ENCODE measurements at regions not wholly inside any gene's neighbourhood (a gene's known extent, or its start where the extent isn't known, plus 50 kb on each side); places are given as distances from the start of the nearest gene placed in this dataset.
"Not testable (repeated sequence)": the region's sequence is repeated elsewhere in the genome, so short reads cannot be mapped to it uniquely, and the experiment has no call there.

DNA sequence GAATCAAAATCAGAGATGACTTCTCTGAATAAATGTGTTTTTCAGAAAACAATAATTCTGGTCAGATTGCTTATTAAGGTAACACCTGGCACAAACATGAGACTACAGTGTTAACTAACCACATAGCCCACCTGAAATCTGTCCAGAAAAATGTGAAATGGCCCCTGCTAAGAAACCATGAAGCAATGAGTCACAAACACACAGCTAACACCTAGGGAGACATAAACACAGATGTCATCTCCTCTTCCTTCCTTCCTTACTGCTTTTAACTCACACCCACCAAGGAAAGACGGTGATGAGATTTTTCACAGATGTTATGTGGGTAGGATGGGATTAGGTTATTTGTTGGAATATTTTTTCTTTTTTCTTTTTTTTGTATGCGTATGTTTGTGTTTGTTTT lies 315.0 kb upstream of the STAC start:
- Histone ChIP-seq H3K4me3 (ENCODE audit: low read depth, low read length) (no peak overlapping the region), H3K79me2 (ENCODE audit: control insufficient read depth, insufficient read depth, low read length, unreplicated experiment) (no peaks in the 10 kb centered on the region), H3K36me3 (ENCODE audit: insufficient read depth, low read length) (no peaks in the 10 kb centered on the region), H2AFZ (ENCODE audit: low read length, unreplicated experiment) (no peak overlapping the region), H3K27ac (ENCODE audit: low read depth, low read length) (no peak overlapping the region), H3K27me3 (ENCODE audit: insufficient read depth, low read length) (no peaks in the 10 kb centered on the region), H3K4me1 (ENCODE audit: control insufficient read depth, insufficient read depth, low read length, unreplicated experiment) (peaks cover 3% of the 10 kb centered on the region)

DNA sequence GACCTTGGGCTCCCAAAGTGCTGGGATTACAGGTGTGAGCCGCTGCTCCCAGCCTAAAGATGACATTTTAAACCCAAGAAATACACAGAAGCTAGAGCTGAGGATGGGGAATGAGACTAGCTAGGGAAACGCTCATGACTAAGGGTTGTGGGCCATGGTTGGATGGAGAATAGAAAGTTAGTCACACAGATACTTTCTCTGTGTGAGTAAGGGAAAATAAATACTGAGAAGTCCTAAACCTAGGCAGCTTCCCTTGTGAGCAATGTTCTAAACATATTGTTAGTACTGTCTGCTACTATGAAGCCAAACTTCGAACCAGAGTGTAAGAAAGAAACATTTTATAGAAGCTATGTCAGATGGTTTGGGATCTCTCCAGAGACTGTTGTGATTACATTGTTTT lies 304.8 kb upstream of the STAC start:
- H3K4me1 ChIP-seq (ENCODE audit: control insufficient read depth, insufficient read depth, low read length, unreplicated experiment), result no peaks in the 10 kb centered on the region
- no peaks in the 10 kb centered on the region for H3K36me3 ChIP-seq (ENCODE audit: insufficient read depth, low read length)
- H3K79me2 ChIP-seq (ENCODE audit: control insufficient read depth, insufficient read depth, low read length, unreplicated experiment), result no peaks in the 10 kb centered on the region
- no peak overlapping the region for H2AFZ ChIP-seq (ENCODE audit: low read length, unreplicated experiment)
- no peak overlapping the region for H3K27ac ChIP-seq (ENCODE audit: low read depth, low read length)
- H3K4me3 ChIP-seq (ENCODE audit: low read depth, low read length), result no peak overlapping the region
- H3K27me3 ChIP-seq (ENCODE audit: insufficient read depth, low read length), result peaks cover 5% of the 10 kb centered on the region; the same call in 1 of the 2 replicates

DNA sequence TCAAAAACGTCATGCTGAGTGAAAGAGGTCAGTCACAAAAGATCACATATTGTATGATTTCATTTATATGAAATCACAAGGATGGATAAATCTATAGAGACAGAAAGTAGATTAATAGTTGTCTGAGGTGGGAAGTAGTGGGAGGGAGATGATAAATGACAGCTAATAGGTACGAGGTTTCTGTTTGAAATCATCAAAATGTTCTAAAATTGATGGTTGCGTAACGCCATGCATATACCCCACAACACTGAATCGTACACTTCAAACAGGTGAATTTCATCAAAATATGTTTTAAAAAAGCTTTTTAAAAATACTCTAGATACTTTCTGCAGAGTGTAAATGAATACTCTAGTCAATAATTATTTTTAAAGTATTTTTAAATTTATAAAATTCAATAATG lies 303.0 kb upstream of the STAC start:
- Histone ChIP-seq H3K36me3 (ENCODE audit: insufficient read depth, low read length) (no peaks in the 10 kb centered on the region), H3K4me1 (ENCODE audit: control insufficient read depth, insufficient read depth, low read length, unreplicated experiment) (no peaks in the 10 kb centered on the region), H2AFZ (ENCODE audit: low read length, unreplicated experiment) (no peak overlapping the region), H3K27ac (ENCODE audit: low read depth, low read length) (no peak overlapping the region), H3K4me3 (ENCODE audit: low read depth, low read length) (no peak overlapping the region), H3K79me2 (ENCODE audit: control insufficient read depth, insufficient read depth, low read length, unreplicated experiment) (no peaks in the 10 kb centered on the region), H3K27me3 (ENCODE audit: insufficient read depth, low read length) (peaks cover 5% of the 10 kb centered on the region; the same call in 1 of the 2 replicates)

DNA sequence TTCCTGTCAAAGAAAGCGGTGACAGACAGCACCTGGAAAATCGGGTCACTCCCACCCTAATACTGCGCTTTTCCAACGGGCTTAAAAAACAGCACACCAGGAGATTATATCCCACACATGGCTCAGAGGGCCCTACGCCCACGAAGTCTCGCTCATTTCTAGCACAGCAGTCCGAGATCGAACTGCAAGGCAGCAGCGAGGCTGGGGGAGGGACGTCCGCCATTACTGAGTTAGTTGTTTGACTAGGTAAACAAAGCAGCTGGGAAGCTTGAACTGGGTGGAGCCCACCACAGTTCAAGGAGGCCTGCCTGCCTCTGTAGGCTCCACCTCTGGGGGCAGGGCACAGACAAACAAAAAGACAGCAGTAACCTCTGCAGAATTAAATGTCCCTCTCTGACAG lies 297.3 kb upstream of the STAC start:
- H3K36me3 ChIP-seq (ENCODE audit: insufficient read depth, low read length); H3K27ac ChIP-seq (ENCODE audit: low read depth, low read length); H3K4me1 ChIP-seq (ENCODE audit: control insufficient read depth, insufficient read depth, low read length, unreplicated experiment); H3K4me3 ChIP-seq (ENCODE audit: low read depth, low read length); H3K79me2 ChIP-seq (ENCODE audit: control insufficient read depth, insufficient read depth, low read length, unreplicated experiment); H3K27me3 ChIP-seq (ENCODE audit: insufficient read depth, low read length); H2AFZ ChIP-seq (ENCODE audit: low read length, unreplicated experiment): not testable (repeated sequence)

DNA sequence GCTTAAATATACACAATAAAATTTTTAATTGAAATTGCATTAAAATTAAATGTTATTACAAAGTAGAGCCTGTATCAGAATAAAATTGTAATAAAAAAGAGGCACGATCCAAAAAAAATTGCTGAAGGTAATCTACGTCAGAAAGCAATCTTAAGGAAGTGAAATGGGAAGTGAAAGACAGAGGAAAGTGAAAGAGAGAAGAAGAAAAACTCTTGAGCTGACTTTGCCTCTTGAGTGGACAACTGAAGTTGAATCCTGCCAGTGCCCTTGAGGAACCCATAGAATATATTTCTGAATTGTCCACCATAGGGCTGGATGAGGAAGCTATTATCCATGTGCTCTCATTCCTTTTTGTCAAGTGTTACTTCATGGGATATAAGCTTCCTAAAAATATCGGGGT lies 285.1 kb upstream of the STAC start:
- Histone ChIP-seq H3K36me3 (ENCODE audit: insufficient read depth, low read length) (no peaks in the 10 kb centered on the region), H2AFZ (ENCODE audit: low read length, unreplicated experiment) (no peak overlapping the region), H3K27me3 (ENCODE audit: insufficient read depth, low read length) (peaks cover 16% of the 10 kb centered on the region), H3K4me3 (ENCODE audit: low read depth, low read length) (no peak overlapping the region), H3K27ac (ENCODE audit: low read depth, low read length) (no peak overlapping the region), H3K79me2 (ENCODE audit: control insufficient read depth, insufficient read depth, low read length, unreplicated experiment) (no peaks in the 10 kb centered on the region), H3K4me1 (ENCODE audit: control insufficient read depth, insufficient read depth, low read length, unreplicated experiment) (no peaks in the 10 kb centered on the region)

DNA sequence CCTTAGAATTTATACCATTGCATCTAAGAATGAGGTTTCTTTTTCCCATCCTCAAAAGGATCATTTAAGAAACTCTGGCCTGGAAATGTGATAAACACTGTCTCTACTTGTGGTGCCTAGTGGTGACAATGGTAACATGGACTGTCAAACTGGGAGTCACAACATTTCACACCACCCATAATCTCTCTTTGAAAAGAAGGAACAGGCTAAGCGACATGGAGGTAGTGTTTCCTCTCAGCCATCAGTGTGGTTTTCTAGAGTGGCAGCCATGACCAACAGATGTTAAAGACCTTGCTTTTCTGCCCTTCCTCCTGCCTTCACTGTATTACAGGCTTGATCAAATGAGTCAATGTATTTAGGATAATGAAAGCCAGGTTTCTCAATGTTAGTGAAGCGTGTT lies 283.1 kb upstream of the STAC start:
- Histone ChIP-seq H3K4me1 (ENCODE audit: control insufficient read depth, insufficient read depth, low read length, unreplicated experiment) (no peaks in the 10 kb centered on the region), H3K36me3 (ENCODE audit: insufficient read depth, low read length) (no peaks in the 10 kb centered on the region), H3K27me3 (ENCODE audit: insufficient read depth, low read length) (peaks cover 16% of the 10 kb centered on the region), H3K79me2 (ENCODE audit: control insufficient read depth, insufficient read depth, low read length, unreplicated experiment) (no peaks in the 10 kb centered on the region), H2AFZ (ENCODE audit: low read length, unreplicated experiment) (no peak overlapping the region), H3K27ac (ENCODE audit: low read depth, low read length) (no peak overlapping the region), H3K4me3 (ENCODE audit: low read depth, low read length) (no peak overlapping the region)

DNA sequence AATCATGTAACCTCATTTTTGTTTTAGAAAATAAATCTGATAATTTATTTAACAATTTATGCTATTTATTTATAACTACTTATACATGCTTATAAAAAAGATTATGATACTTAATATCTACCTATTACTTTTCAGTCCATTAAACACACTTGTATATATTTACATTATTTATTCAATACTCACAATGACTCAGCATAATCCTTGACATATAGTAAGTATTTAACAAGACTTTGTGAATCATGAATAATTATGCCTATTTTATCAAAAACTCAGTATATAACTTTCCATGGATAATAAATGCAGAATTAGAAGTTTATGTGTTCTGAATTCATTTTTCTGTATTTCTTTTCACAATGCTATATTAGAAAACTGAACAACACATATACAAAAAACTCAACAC lies 266.0 kb upstream of the STAC start:
- Histone ChIP-seq H3K79me2 (ENCODE audit: control insufficient read depth, insufficient read depth, low read length, unreplicated experiment) (no peaks in the 10 kb centered on the region), H2AFZ (ENCODE audit: low read length, unreplicated experiment) (no peak overlapping the region), H3K27ac (ENCODE audit: low read depth, low read length) (no peak overlapping the region), H3K27me3 (ENCODE audit: insufficient read depth, low read length) (no peaks in the 10 kb centered on the region; the same call in 1 of the 2 replicates), H3K4me1 (ENCODE audit: control insufficient read depth, insufficient read depth, low read length, unreplicated experiment) (no peaks in the 10 kb centered on the region), H3K4me3 (ENCODE audit: low read depth, low read length) (no peak overlapping the region), H3K36me3 (ENCODE audit: insufficient read depth, low read length) (no peaks in the 10 kb centered on the region)

DNA sequence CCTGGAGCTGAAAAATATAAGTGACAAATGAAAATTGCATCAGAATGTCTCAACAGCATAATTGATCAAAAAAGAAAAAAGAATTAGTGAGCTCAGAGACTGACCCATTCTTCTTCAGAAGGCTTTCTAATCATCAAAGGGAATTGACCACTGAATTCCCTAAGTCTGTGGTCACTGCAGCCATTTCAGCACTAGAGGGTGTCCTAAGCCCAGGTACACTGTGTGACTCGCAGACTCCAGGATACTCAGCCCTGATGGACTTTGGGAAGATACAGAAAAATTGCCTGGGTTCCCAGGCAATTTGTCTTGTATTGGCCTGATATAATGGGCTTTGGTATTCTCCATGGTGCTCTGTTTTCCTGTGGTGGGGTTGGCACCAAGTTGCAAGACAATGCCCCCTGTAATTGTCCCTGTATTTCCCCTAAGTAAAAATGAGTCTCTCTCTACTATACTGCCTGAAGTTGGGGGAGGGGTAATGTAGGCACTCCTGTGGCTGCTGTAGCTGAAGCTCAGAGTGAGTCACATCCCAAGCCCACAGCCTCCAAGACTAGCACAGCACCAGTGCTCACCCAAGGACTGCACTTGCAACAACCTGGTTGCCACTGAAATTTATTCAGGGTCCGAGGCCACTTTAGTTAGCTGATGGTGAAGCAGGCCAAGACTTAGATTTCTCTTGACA lies 256.0 kb upstream of the STAC start:
- Histone ChIP-seq H3K4me3 (ENCODE audit: low read depth, low read length) (no peak overlapping the region), H2AFZ (ENCODE audit: low read length, unreplicated experiment) (no peak overlapping the region), H3K27ac (ENCODE audit: low read depth, low read length) (no peak overlapping the region)

DNA sequence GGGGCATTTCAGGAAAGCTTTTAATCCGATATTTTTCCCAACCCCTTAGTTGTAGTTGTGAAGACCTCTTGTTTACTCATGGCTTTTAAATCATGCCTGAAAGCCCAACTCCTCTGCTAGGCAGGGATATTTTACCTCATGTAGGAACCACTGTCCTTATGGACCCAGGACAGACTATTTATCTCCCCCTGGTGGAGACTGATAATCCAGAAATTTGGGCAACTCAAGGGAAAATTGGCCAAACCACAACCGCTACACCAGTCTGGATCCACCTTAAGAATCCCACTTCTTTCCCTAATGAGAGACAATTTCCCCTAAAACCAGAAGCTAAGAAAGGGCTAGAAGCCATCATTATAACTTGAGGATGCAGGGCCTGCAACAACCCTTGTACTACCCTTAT lies 248.1 kb upstream of the STAC start:
- Histone ChIP-seq H3K4me1 (ENCODE audit: control insufficient read depth, insufficient read depth, low read length, unreplicated experiment) (no peaks in the 10 kb centered on the region), H3K79me2 (ENCODE audit: control insufficient read depth, insufficient read depth, low read length, unreplicated experiment) (no peaks in the 10 kb centered on the region), H3K27me3 (ENCODE audit: insufficient read depth, low read length) (no peaks in the 10 kb centered on the region), H2AFZ (ENCODE audit: low read length, unreplicated experiment) (no peak overlapping the region), H3K27ac (ENCODE audit: low read depth, low read length) (no peak overlapping the region), H3K4me3 (ENCODE audit: low read depth, low read length) (no peak overlapping the region), H3K36me3 (ENCODE audit: insufficient read depth, low read length) (no peaks in the 10 kb centered on the region)

More for the DNA sequence above, 256.0 kb upstream of the STAC start:
- no peaks in the 10 kb centered on the region for H3K4me1 ChIP-seq (ENCODE audit: control insufficient read depth, insufficient read depth, low read length, unreplicated experiment)
- no peaks in the 10 kb centered on the region for H3K36me3 ChIP-seq (ENCODE audit: insufficient read depth, low read length)
- H3K27me3 ChIP-seq (ENCODE audit: insufficient read depth, low read length), result no peaks in the 10 kb centered on the region
- no peaks in the 10 kb centered on the region for H3K79me2 ChIP-seq (ENCODE audit: control insufficient read depth, insufficient read depth, low read length, unreplicated experiment)

DNA sequence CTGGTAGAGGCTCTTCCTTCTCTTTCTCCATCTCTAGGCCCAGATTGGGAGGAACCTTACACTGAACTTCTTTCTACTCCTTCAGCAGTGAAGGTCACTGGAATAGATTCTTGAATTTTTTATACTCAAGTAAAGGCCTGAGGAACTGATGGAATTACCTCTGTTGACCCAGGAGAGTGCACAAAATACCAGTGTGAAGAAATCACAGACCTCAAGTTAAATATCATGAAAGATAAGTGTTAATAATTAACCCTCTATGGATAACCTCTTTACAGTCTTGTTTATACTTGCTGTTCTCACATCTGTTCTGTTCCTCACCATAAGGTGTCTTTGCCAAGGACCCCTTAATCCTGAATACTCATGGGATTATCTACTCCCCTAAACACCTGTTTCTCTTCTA lies 244.4 kb upstream of the STAC start:
- H3K79me2 ChIP-seq (ENCODE audit: control insufficient read depth, insufficient read depth, low read length, unreplicated experiment), result no peaks in the 10 kb centered on the region

DNA sequence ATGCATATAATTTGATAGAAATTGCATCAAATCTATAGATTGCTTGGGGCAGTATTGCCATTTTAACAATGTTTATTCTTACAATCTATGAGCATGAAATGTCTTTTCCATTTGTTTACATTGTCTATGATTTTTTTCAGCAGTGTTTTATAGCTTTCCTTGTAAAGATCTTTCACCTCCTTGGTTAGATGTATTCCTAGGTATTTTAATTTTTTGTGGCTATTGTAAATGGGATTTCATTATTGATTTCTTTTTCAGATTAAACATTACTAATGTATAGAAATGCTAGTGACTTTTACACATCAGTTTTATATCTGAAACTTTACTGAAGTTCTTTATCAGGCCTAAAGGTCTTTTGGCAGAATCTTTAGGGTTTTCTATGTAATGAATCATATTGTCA lies 237.6 kb upstream of the STAC start:
- Histone ChIP-seq H3K4me3 (ENCODE audit: low read depth, low read length) (no peak overlapping the region), H3K27me3 (ENCODE audit: insufficient read depth, low read length) (no peaks in the 10 kb centered on the region), H3K36me3 (ENCODE audit: insufficient read depth, low read length) (no peaks in the 10 kb centered on the region), H3K4me1 (ENCODE audit: control insufficient read depth, insufficient read depth, low read length, unreplicated experiment) (no peaks in the 10 kb centered on the region), H3K79me2 (ENCODE audit: control insufficient read depth, insufficient read depth, low read length, unreplicated experiment) (no peaks in the 10 kb centered on the region), H3K27ac (ENCODE audit: low read depth, low read length) (no peak overlapping the region), H2AFZ (ENCODE audit: low read length, unreplicated experiment) (no peak overlapping the region)

More for the DNA sequence above, 244.4 kb upstream of the STAC start:
- no peak overlapping the region for H3K4me3 ChIP-seq (ENCODE audit: low read depth, low read length)
- H3K4me1 ChIP-seq (ENCODE audit: control insufficient read depth, insufficient read depth, low read length, unreplicated experiment), result no peaks in the 10 kb centered on the region
- no peaks in the 10 kb centered on the region for H3K27me3 ChIP-seq (ENCODE audit: insufficient read depth, low read length)
- H2AFZ ChIP-seq (ENCODE audit: low read length, unreplicated experiment), result no peak overlapping the region
- H3K27ac ChIP-seq (ENCODE audit: low read depth, low read length), result no peak overlapping the region
- no peaks in the 10 kb centered on the region for H3K36me3 ChIP-seq (ENCODE audit: insufficient read depth, low read length)

Data from ACC112 (cell line).